ENCODE measurements at regions not wholly inside any gene's neighbourhood (a gene's known extent, or its start where the extent isn't known, plus 50 kb on each side); places are given as distances from the start of the nearest gene placed in this dataset.

DNA sequence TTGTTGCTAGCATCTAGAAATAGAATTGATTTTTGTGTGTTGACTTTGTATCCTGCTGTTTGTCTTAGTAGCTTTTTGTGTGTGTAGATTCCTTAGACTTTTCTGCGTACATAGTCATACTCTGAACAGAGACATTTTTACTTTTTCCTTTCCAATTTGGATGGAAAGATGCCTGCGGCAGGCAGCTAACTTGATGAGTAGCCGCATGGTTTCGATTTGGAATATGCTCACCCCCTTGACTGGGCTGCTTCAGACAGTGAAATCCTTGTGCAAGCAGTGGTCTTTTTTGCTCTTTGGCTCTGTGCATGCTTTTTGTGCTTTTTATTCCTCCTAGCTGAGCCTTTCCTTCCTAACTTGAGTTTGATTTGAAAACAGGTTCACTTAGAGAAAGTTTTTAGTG is 71.8 kb downstream of the HHEX start:
- TF ChIP-seq, protein P1, sequence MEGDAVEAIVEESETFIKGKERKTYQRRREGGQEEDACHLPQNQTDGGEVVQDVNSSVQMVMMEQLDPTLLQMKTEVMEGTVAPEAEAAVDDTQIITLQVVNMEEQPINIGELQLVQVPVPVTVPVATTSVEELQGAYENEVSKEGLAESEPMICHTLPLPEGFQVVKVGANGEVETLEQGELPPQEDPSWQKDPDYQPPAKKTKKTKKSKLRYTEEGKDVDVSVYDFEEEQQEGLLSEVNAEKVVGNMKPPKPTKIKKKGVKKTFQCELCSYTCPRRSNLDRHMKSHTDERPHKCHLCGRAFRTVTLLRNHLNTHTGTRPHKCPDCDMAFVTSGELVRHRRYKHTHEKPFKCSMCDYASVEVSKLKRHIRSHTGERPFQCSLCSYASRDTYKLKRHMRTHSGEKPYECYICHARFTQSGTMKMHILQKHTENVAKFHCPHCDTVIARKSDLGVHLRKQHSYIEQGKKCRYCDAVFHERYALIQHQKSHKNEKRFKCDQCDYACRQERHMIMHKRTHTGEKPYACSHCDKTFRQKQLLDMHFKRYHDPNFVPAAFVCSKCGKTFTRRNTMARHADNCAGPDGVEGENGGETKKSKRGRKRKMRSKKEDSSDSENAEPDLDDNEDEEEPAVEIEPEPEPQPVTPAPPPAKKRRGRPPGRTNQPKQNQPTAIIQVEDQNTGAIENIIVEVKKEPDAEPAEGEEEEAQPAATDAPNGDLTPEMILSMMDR (IDR thresholded peaks at IDR 0.05), result no peak
- no peak for TF ChIP-seq POLR2A (IDR thresholded peaks at IDR 0.05)

All from uterus (tissue), 2 donors.